GM23248 (cell line): ENCODE measurements at regions not wholly inside any gene's neighbourhood (a gene's known extent, or its start where the extent isn't known, plus 50 kb on each side); places are given as distances from the start of the nearest gene placed in this dataset.

Experiments
- EZH2 ChIP-seq: fragments of 200-600 bp; sonication (generic); IDR thresholded peaks from 2 replicates; pipeline ENCODE4 v1.6.1; 2018; ENCODE audit warnings: antibody characterized with exemption, mild to moderate bottlenecking; ENCODE audit not compliant: insufficient read depth, poor library complexity, severe bottlenecking
- EZH2phosphoT487 ChIP-seq: fragments of 200-600 bp; sonication (generic); IDR thresholded peaks from 2 replicates; pipeline ENCODE4 v1.6.1; 2018; ENCODE audit warnings: antibody characterized with exemption, moderate library complexity, mild to moderate bottlenecking, low read depth; ENCODE audit not compliant: insufficient read depth

DNA sequence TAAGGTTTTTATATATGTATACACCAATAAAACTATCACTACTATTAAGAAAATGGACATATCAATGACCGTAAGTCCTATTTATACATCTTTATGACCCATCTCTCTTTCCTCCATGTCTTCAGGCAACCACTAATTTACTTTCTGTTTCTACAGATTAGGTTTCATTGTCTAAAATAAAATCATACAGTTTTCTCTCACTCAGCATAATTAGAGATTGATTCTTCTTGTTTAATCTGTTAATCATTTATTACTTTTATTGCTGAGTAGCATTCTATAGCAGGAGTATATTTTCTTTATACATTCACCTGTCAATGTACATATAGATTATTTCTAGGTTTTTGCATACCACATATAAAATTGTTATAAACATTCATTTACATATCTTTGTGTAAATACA is 388.0 kb downstream of the RFPL4B start:
- TF ChIP-seq EZH2 = no peak
- TF ChIP-seq EZH2phosphoT487 = no peak
